Fibroblast of the conjunctiva (primary cell): ENCODE measurements at regions not wholly inside any gene's neighbourhood (a gene's known extent, or its start where the extent isn't known, plus 50 kb on each side); places are given as distances from the start of the nearest gene placed in this dataset.

Experiments used
- DNase-seq: peaks from one replicate; pipeline ENCODE4 v3.0.0-alpha.2; 2010; ENCODE audit warnings: low read depth

DNA sequence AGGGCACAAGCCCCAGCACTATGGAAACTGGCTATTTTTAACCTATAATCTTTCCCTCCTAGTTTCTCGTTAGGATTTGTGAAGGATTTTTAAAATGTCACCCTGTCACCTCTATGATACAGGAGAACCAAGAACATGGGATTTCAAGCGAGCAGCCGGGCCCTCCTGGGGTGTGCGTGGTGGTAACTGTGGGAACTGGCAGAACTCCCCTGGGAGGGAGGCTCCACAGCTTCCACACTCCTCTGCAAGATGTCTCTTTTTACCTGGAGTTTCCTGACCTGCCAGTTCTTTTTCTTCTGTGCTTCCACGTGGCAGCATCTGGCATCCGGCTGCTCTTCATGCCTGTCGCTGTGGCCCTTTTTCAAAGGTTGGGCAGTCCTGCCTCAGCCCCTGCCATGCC is 386.3 kb upstream of the MYT1L start:
- no peak for DNase-seq

- DNase-seq = no peak
Observed at GRCh38 chr2:2716771-2717170, 385.7 kb upstream of the MYT1L start.

GRCh38 chr2:2715036-2715818 is 384.2 kb upstream of the MYT1L start:
- DNase-seq = no peak

GRCh38 chr2:2714408-2714807 is 383.3 kb upstream of the MYT1L start:
- no peak for DNase-seq

DNA sequence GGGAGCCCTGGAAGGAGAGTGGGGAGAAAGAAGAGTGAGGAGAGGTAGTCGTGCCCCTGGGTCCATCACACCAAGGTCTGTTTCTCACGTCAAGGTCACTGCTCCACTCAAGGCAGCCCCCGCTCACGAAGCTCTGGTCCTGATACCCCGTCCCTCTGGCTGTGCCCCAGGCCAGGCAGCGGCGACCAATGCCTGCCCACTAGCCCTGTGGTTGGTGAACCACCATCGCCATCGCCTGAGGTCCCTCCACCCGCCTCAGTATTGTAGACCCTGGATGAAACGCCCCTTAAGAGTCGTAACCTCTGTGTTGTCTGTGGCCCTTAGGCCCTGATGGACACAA is 378.3 kb upstream of the MYT1L start:
- no peak for DNase-seq

GRCh38 chr2:2708575-2709430 is 377.7 kb upstream of the MYT1L start:
- no peak for DNase-seq

DNA sequence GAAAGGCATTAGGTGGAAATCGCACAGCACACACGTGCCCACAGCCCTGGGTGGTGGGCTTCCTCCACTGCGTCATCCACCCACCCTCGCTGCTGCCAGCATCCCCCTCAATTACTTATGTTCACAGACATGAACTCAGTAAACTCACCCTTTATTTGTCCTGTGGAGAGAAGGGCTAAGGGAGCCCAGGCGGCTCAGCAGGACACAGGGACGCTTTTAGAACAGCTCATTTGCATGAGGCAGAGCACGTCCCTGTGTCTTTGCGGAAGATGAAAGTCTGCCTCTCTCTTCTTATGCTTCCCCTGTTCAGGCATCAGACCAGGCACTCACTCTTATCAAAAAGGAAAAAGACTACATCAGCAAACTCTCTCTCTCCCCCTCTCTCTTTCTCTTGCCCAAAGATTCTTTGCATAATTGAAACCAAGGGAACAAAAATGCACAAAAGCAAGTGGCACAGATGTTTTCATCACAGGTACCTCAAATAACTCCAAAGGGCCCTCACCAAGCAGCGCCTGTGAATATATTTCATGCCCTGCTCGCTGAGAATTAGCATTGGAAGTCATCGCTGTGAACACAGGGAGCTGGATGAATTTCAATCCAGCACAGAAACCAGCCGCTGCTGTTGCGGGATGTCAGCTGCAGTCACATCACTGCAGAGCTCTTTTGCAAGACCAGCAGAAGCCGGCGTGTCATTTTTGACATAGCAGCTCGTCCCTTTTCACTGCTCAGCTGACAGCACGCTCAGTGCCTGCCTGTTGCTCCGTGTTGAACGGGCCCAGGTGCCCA is 376.3 kb upstream of the MYT1L start:
- no peak for DNase-seq

DNA sequence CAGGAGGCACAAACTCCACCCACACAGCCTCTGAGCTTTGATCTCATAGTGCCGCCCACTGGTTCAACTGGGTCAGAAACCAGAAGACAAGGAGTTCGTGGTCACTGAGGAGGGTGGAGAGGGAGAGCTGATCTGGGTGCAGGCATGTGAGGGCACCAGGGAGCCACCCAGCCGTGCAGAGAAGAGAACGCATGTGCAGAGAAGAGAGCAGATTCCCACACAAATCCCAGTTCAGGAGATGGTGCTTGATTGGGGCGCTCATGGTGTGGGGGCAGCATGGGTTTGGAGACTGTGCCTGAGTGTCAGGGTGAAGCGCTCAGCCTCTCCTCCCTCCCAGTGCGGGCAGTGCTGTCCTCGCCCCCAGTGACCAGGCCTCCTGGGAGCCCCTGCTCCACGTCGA is 375.2 kb upstream of the MYT1L start:
- no peak for DNase-seq

DNA sequence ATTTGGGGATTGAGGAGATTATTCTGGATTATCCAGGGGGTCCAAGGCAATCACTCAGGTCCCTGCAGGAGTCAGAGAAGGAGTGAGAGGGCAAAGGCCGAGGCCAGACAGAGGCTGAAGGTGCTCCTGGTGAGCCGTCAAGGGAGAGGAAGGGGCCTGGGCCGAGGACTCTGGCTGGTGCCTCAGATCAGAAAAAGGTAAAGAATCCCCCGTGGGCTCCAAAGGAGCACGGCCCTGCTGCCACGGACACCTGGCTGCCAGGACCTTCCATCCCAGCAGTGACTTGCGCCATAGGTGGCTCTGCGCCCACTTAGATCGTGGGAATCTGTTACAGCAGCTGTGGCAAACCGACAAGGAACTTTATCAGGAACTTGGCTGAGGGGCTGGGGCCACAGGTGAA is 374.8 kb upstream of the MYT1L start:
- no peak for DNase-seq

DNA sequence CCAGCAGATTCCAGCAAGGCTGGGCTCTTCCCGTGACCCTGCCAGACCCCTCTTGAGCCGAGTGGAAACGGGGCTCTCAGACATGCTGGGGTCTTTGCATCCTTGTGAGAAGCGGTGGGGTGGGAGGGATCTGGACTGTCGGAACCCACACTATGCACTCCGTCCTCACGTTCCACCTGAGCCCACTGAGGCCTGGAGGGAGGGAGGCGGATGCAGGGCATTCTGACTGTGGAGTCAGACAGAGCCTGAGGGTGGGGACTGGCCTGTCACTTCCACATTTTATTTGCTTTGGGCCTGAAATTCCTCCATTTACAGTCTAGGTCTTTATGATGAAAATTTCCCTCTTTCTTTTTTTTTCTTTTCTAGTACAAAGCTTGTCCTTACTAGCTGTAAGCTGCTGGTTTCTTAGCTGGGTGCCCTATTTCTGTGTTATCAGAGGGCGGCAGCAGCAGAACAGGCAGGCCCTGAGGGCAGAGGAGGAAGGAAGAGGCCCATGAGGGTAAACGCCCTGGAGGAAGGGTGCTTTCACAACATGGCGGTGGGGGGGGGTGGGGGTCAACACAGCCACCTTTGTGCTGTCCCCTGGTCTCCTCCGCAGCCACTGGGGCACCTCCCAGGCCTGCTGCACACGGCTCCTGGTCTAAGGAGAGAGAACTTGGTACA is 373.5 kb upstream of the MYT1L start:
- DNase-seq = no peak

DNA sequence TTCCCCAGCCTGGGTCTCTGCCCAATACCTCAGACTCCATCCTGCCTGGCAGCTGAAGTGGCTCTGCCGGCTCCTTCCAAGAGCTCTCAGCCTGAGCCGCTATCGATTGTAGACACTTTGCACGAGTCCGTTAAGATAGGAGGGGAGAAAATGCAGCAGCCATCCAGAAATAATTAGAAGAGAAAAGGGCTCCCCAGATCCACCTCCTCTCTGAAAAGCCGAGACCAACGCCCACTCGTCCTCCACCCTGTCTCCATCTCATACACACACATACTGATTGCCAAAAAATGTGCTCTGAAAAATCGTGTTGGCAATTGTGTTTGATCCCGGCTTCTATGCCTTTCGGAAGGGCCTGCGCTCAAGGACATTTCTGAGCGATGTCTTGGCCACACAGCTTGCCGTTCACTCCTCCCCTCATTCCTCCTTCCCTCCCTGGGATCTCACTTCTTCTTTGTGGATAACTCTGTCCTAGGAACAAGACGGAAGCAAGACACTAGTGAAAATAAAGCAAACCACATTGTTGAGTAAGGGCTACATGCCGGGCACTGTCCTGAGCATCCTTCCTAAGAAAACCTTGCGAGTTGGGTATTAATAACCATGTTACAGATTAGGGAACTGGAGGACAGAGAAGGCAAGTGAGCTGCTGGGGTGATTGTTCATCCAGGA is 372.8 kb upstream of the MYT1L start:
- no peak for DNase-seq

DNA sequence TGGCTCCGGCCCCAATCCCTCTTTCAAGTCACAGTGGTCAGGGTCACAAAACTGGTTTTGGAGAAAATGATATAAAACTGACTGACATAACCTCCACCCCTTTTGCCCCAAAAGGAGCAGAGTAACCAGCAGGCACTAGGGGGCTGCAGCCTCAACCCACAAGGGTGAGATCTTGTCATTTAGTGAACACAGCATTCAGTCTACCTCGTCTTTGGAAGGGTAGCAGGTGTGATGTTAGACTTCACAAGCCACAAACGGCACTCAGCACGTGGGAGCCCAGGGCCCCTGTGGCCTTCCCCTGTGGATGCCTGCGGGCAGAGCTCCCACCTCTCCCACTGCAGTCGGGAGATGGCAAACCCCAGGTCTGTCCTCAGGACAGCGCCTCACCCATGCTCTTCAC is 372.1 kb upstream of the MYT1L start:
- DNase-seq = no peak

- no peak for DNase-seq
Observed at GRCh38 chr2:2702385-2702784, 371.3 kb upstream of the MYT1L start.

GRCh38 chr2:2701813-2702212 is 370.7 kb upstream of the MYT1L start:
- no peak for DNase-seq

DNA sequence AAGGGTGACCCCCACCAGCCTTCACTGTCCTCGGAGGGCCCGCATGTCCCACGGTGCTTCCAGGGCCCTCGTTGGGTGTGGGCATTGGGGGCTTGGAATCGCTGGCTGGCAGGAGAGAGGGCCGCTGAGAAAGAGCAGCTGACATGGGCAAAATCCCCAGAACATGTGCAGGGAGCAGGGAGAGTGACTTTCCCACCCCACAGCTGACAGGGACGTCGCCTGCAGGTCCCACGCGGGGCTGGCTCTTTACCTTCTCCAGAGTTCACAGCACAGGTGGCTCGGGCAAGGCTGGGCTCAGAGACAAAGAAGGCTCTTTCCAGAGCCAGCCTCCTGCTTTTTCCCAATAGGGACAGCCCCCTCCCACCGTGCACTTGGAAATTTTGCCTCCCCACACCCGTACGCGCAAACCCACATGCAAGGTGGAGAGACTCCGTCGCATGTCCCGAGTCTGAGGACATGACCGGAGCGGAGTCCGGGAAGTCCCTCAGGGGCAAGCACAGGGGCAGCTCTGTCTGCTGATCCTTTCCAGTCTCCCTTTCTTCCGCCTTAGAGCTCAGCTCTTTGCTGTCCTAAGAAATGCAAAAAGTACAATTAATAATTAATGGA is 370.2 kb upstream of the MYT1L start:
- no peak for DNase-seq

- no peak for DNase-seq
Observed at GRCh38 chr2:2699121-2699505, 368.0 kb upstream of the MYT1L start.

GRCh38 chr2:2698182-2699120 is 367.4 kb upstream of the MYT1L start:
- no peak for DNase-seq

- no peak for DNase-seq
Observed at GRCh38 chr2:2696733-2697455, 365.8 kb upstream of the MYT1L start.

GRCh38 chr2:2696325-2696724 is 365.2 kb upstream of the MYT1L start:
- no peak for DNase-seq
